H1 (cell line): ENCODE measurements at regions not wholly inside any gene's neighbourhood (a gene's known extent, or its start where the extent isn't known, plus 50 kb on each side); places are given as distances from the start of the nearest gene placed in this dataset.

ENCODE experiments used
- CTCF ChIA-PET: fragments of 300-600 bp; sonication (Branson Sonifier 250); formaldehyde crosslinking; loops from one replicate; lab custom pipeline; 2021; ENCODE audit not compliant: partially characterized antibody; lab: Charles Lee
- POLR2A ChIA-PET: fragments of 300-600 bp; sonication (Branson Sonifier 250); formaldehyde crosslinking; loops from one replicate; lab custom pipeline; 2021; ENCODE audit warnings: inconsistent platforms; ENCODE audit not compliant: partially characterized antibody; lab: Charles Lee
- DNase-seq, 2 experiments: peaks; one replicate each; pipeline versions ENCODE4 v3.0.0 to v3.0.0-alpha.2; 2010 to 2022; ENCODE audit warnings: low spot score in 2 of 2, low read depth in 1 of 2, mixed read lengths in 1 of 2
- FAIRE-seq: peaks from 2 replicates; lab custom pipeline; 2011; peaks lifted over from hg19 to GRCh38; lab: Jason Lieb, UNC
- H2AFZ ChIP-seq: 2 replicates; pipeline ENCODE4 v1.8.1; 2012; ENCODE audit warnings: low read length, inconsistent platforms
- H2AK5ac ChIP-seq: 2 replicates; pipeline ENCODE4 v1.6.1; 2013; ENCODE audit warnings: low read depth, low read length
- H2BK120ac ChIP-seq: replicated peaks from 2 replicates; pipeline ENCODE3; 2013; ENCODE audit warnings: low read depth, low read length, inconsistent platforms
- H2BK12ac ChIP-seq: 2 replicates; pipeline ENCODE4 v1.6.1; 2013; ENCODE audit warnings: low read depth, low read length
- H2BK15ac ChIP-seq: 2 replicates; pipeline ENCODE4 v1.6.1; 2013; ENCODE audit warnings: low read length
- H2BK20ac ChIP-seq: 2 replicates; pipeline ENCODE4 v1.6.1; 2013; ENCODE audit warnings: low read length
- H2BK5ac ChIP-seq: 2 replicates; pipeline ENCODE4 v1.6.1; 2013; ENCODE audit warnings: low read depth, low read length
- H3K14ac ChIP-seq: 2 replicates; pipeline ENCODE4 v1.6.1; 2013; ENCODE audit warnings: inconsistent platforms; ENCODE audit not compliant: insufficient read length
- H3K18ac ChIP-seq: 2 replicates; pipeline ENCODE4 v1.6.1; 2013; ENCODE audit warnings: low read length; ENCODE audit errors: extremely low read depth
- H3K23ac ChIP-seq: 2 replicates; pipeline ENCODE4 v1.6.1; 2013; ENCODE audit warnings: inconsistent platforms; ENCODE audit not compliant: insufficient read length
- H3K23me2 ChIP-seq: 2 replicates; pipeline ENCODE4 v1.6.1; 2013; ENCODE audit warnings: low read depth, low read length
- H3K27ac ChIP-seq: 2 replicates; pipeline ENCODE4 v1.6.1; 2011; ENCODE audit warnings: low read depth, low read length, inconsistent platforms
- H3K27me3 ChIP-seq, 4 experiments: replicated peaks in 1 of 4; 1 replicate in 1 of 4; 2 replicates in 3 of 4; pipeline versions ENCODE4 v1.6.1 to v1.8.1; 2011 to 2013; ENCODE audit warnings: low read length in 3 of 4, mild to moderate bottlenecking in 3 of 4, inconsistent platforms in 2 of 4, mixed read lengths in 2 of 4, moderate library complexity in 1 of 4; ENCODE audit not compliant: control insufficient read depth in 3 of 4, insufficient read depth in 3 of 4; ENCODE audit errors: extremely low read depth in 1 of 4
- H3K36me3 ChIP-seq, 4 experiments: 2 replicates each; pipeline versions ENCODE4 v1.6.1 to v1.8.1; 2011 to 2013; ENCODE audit warnings: mild to moderate bottlenecking in 4 of 4, low read length in 3 of 4, moderate library complexity in 2 of 4, control low read depth in 1 of 4, inconsistent platforms in 1 of 4; ENCODE audit not compliant: insufficient read depth in 4 of 4, control insufficient read depth in 2 of 4
- H3K4ac ChIP-seq: replicated peaks from 2 replicates; pipeline ENCODE3; 2013; ENCODE audit warnings: low read length, low read depth, mixed read lengths, inconsistent platforms; ENCODE audit not compliant: insufficient read length
- H3K4me1 ChIP-seq, 4 experiments: replicated peaks in 1 of 4; 1 replicate in 1 of 4; 2 replicates in 3 of 4; pipeline versions ENCODE4 v1.6.1 to v1.8.1; 2011 to 2013; ENCODE audit warnings: low read length in 3 of 4, inconsistent platforms in 2 of 4, mixed read lengths in 1 of 4; ENCODE audit not compliant: insufficient read depth in 4 of 4, control insufficient read depth in 3 of 4
- H3K4me2 ChIP-seq, 2 experiments: 2 replicates each; pipeline versions ENCODE4 v1.6.1 to v1.8.1; 2011 to 2013; ENCODE audit warnings: low read depth in 2 of 2, low read length in 2 of 2, control low read depth in 1 of 2, inconsistent platforms in 1 of 2, mild to moderate bottlenecking in 1 of 2; ENCODE audit not compliant: insufficient read depth in 1 of 2
- H3K4me3 ChIP-seq, 4 experiments: fragments of 200-600, 300-600 bp in 1 of 4; sonication (generic), shearing (Covaris generic), sonication (Bioruptor Twin) in 1 of 4; 2 replicates each; pipeline versions ENCODE4 v1.5.1 to v1.8.1; 2011 to 2016; ENCODE audit warnings: low read length in 4 of 4, low read depth in 3 of 4, control low read depth in 2 of 4, inconsistent platforms in 2 of 4, mild to moderate bottlenecking in 2 of 4, mixed read lengths in 1 of 4, moderate library complexity in 1 of 4; ENCODE audit not compliant: insufficient read depth in 2 of 4; ENCODE audit errors: extremely low read depth in 1 of 4
- H3K56ac ChIP-seq: replicated peaks from 2 replicates; pipeline ENCODE3; 2013; ENCODE audit warnings: low read depth, mild to moderate bottlenecking, mixed read lengths, low read length, inconsistent platforms; ENCODE audit not compliant: insufficient read length
- H3K79me1 ChIP-seq: 2 replicates; pipeline ENCODE4 v1.6.1; 2013; ENCODE audit warnings: low read depth, low read length, control low read depth
- H3K79me2 ChIP-seq, 2 experiments: 2 replicates each; pipeline versions ENCODE4 v1.6.1 to v1.8.1; 2012 to 2013; ENCODE audit warnings: low read length in 2 of 2, mild to moderate bottlenecking in 2 of 2, inconsistent platforms in 1 of 2; ENCODE audit not compliant: insufficient read depth in 2 of 2, control insufficient read depth in 1 of 2
- H3K9ac ChIP-seq, 4 experiments: replicated peaks in 1 of 4; 1 replicate in 1 of 4; 2 replicates in 3 of 4; pipeline versions ENCODE4 v1.6.1 to v1.8.1; 2011 to 2013; ENCODE audit warnings: low read depth in 3 of 4, low read length in 3 of 4, control low read depth in 2 of 4, mild to moderate bottlenecking in 2 of 4, moderate library complexity in 2 of 4, inconsistent platforms in 1 of 4; ENCODE audit errors: extremely low read depth in 1 of 4
- H3K9me3 ChIP-seq, 2 experiments: 2 replicates each; pipeline versions ENCODE4 v1.6.1 to v1.8.1; 2012 to 2013; ENCODE audit warnings: mild to moderate bottlenecking in 2 of 2, moderate library complexity in 2 of 2, control low read depth in 1 of 2, inconsistent platforms in 1 of 2, low read depth in 1 of 2, low read length in 1 of 2, mixed read lengths in 1 of 2; ENCODE audit not compliant: insufficient read depth in 2 of 2
- H4K20me1 ChIP-seq, 2 experiments: replicated peaks in 1 of 2; 2 replicates each; pipeline versions ENCODE3 to v1.8.1; 2011 to 2013; ENCODE audit warnings: inconsistent platforms in 2 of 2, low read length in 2 of 2, mild to moderate bottlenecking in 1 of 2; ENCODE audit not compliant: insufficient read depth in 2 of 2, control insufficient read depth in 1 of 2
- H4K5ac ChIP-seq: 2 replicates; pipeline ENCODE4 v1.6.1; 2013; ENCODE audit warnings: low read length, low read depth, mixed read lengths, inconsistent platforms; ENCODE audit not compliant: insufficient read length
- H4K8ac ChIP-seq: 2 replicates; pipeline ENCODE4 v1.8.0; 2013; ENCODE audit warnings: mild to moderate bottlenecking, moderate library complexity, low read length, inconsistent platforms; ENCODE audit not compliant: insufficient read depth; ENCODE audit errors: extremely low read depth
- H4K91ac ChIP-seq: replicated peaks from 2 replicates; pipeline ENCODE3; 2013; ENCODE audit warnings: low read length, mixed read lengths, inconsistent platforms; ENCODE audit not compliant: insufficient read length
- ASH2L ChIP-seq: fragments of 200-600, 300-600 bp; sonication (generic); IDR thresholded peaks from one replicate; pipeline ENCODE4 v1.7.1; 2017; ENCODE audit warnings: low read length
- BACH1 ChIP-seq: IDR thresholded peaks from 2 replicates; pipeline ENCODE4 v1.6.1; 2012; ENCODE audit warnings: low read length, improper control_type of control experiment
- CBX8 ChIP-seq: fragments of 300-800, 300-1000 bp; sonication (generic); IDR thresholded peaks from 2 replicates; pipeline ENCODE4 v1.7.1; 2016; ENCODE audit warnings: low read depth, low read length, borderline replicate concordance
- CTBP2 ChIP-seq: IDR thresholded peaks from 2 replicates; pipeline ENCODE4 v1.7.0; 2011; ENCODE audit warnings: borderline replicate concordance, mild to moderate bottlenecking, moderate library complexity, mixed read lengths, low read length; ENCODE audit not compliant: insufficient read depth, insufficient read length
- EGR1 ChIP-seq: IDR thresholded peaks from 2 replicates; pipeline ENCODE4 v1.6.1; 2011; ENCODE audit warnings: low read depth, low read length, borderline replicate concordance
- KDM5A ChIP-seq: fragments of 200-600 bp; IDR thresholded peaks from 2 replicates; pipeline ENCODE4 v1.7.1; 2012; ENCODE audit warnings: mild to moderate bottlenecking, low read length, inconsistent platforms, mixed read lengths
- PHF8 ChIP-seq: fragments of 200-600 bp; sonication (generic); conservative IDR thresholded peaks from 2 replicates; pipeline ENCODE4 v1.7.1; 2012; ENCODE audit warnings: low read depth, mild to moderate bottlenecking, inconsistent platforms, low read length, moderate library complexity
- POLR2AphosphoS5 ChIP-seq: IDR thresholded peaks from 2 replicates; pipeline ENCODE4 v1.6.1; 2011; ENCODE audit warnings: low read depth, low read length
- RBBP5 ChIP-seq: IDR thresholded peaks from 2 replicates; pipeline ENCODE4 v1.7.1; 2012; ENCODE audit warnings: low read depth, mild to moderate bottlenecking, inconsistent platforms, low read length, moderate library complexity, borderline replicate concordance
- TBP ChIP-seq: IDR thresholded peaks from 2 replicates; pipeline ENCODE4 v1.6.1; 2011; ENCODE audit warnings: low read depth, low read length, improper control_type of control experiment
- YY1 ChIP-seq: IDR thresholded peaks from 2 replicates; pipeline ENCODE4 v1.6.1; 2011; ENCODE audit warnings: low read depth, mild to moderate bottlenecking, low read length
- WGBS, 2 experiments: shearing (Covaris generic) in 1 of 2; methylation state at CpG; one replicate each; pipeline versions ENCODE4 v1.1.6 to v1.1.7; 2013 to 2015; ENCODE audit warnings: low lambda C conversion rate in 2 of 2, mixed read lengths in 2 of 2, inconsistent platforms in 1 of 2, low coverage in 1 of 2, missing lambda C conversion rate in 1 of 2; ENCODE audit not compliant: insufficient replicate concordance in 2 of 2, insufficient coverage in 1 of 2, insufficient read length in 1 of 2; ENCODE audit errors: extremely low coverage in 1 of 2, missing lambda C conversion rate in 1 of 2; 5-methylcytosine and 5-hydroxymethylcytosine counted together
- TF ChIP-seq, protein P1 (sequence below): IDR thresholded peaks from 2 replicates; pipeline ENCODE4 v1.6.1; 2011; ENCODE audit warnings: low read depth, mild to moderate bottlenecking, low read length; ENCODE audit not compliant: insufficient read depth

DNA sequence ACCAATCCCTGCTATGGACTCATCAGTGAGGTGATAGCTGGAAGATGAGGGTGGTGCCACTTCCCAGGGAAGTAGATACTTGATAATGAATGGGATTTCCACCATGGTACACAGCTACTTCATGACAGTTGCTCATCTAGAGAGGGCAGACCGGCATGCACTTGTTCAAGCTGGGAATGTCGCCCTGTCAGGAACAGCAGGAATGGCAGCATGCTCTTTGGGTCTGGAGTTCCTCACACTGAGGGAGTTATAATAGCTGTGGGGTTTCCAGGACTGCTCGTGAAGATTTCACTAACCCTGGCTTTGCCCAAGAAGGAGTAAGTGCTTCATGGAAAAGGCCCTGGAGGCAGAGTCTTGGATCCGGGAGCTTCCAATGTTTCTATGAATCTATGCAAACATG is 129.2 kb downstream of the PSMG1 start:
- no peak for FAIRE-seq
- TF ChIP-seq BACH1: no peak
- TF ChIP-seq PHF8: no peak
- TF ChIP-seq CTBP2: no peak
- no peak for TF ChIP-seq YY1
- TF ChIP-seq CBX8: no peak
- TF ChIP-seq, protein P1, sequence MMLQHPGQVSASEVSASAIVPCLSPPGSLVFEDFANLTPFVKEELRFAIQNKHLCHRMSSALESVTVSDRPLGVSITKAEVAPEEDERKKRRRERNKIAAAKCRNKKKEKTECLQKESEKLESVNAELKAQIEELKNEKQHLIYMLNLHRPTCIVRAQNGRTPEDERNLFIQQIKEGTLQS: no peak
- no peak for TF ChIP-seq EGR1
- TF ChIP-seq KDM5A: no peak
- no peak for TF ChIP-seq TBP
- TF ChIP-seq RBBP5: no peak
- no peak for TF ChIP-seq ASH2L
- no peak for TF ChIP-seq POLR2AphosphoS5
- TF ChIP-seq, all 59 proteins: peak for 0
- H3K79me1 ChIP-seq: no peaks in the 10 kb centered on the region
- H2BK12ac ChIP-seq: no peak overlapping the region
- ChIA-PET CTCF (interaction anchor here (0.6 to 1.7 kb wide), 5 partner anchors 9 to 84 kb away, joined by 3 to 6 read pairs (median 4); no protein-coding TSS in a partner anchor), POLR2A (interaction anchor here (0.6 kb wide), 1 partner anchor 11 kb away, joined by 3 read pairs; no protein-coding TSS in a partner anchor)
- no peak overlapping the region for H4K91ac ChIP-seq
- H2BK5ac ChIP-seq: no peak overlapping the region
- no peaks in the 10 kb centered on the region for H3K36me3 ChIP-seq
- H3K9me3 ChIP-seq: no peaks in the 10 kb centered on the region
- no peak overlapping the region for H3K4me2 ChIP-seq
- no peak overlapping the region for H3K4me3 ChIP-seq
- H3K9ac ChIP-seq: no peak overlapping the region
- H3K23me2 ChIP-seq: no peaks in the 10 kb centered on the region
- H3K56ac ChIP-seq: no peak overlapping the region
- H2BK20ac ChIP-seq: no peak overlapping the region
- H3K27ac ChIP-seq: no peak overlapping the region
- no peak overlapping the region for H4K8ac ChIP-seq
- H3K27me3 ChIP-seq: no peaks in the 10 kb centered on the region
- no peaks in the 10 kb centered on the region for H3K79me2 ChIP-seq
- H4K20me1 ChIP-seq: no peaks in the 10 kb centered on the region
- DNase-seq: no peak
- H4K5ac ChIP-seq: no peak overlapping the region
- H3K14ac ChIP-seq: no peak overlapping the region
- no peak overlapping the region for H3K4ac ChIP-seq
- whole genome bisulfite sequencing, 2 experiments: 95% methylated on average over 4 of the region's 4 CpGs; no CpG with 5 or more reads in 1 of the 2 experiments
- H2AFZ ChIP-seq: no peak overlapping the region
- no peak overlapping the region for H2BK120ac ChIP-seq
- H2BK15ac ChIP-seq: no peak overlapping the region
- H2AK5ac ChIP-seq: no peak overlapping the region
- no peak overlapping the region for H3K18ac ChIP-seq
- no peak overlapping the region for H3K23ac ChIP-seq
- H3K4me1 ChIP-seq: no peaks in the 10 kb centered on the region
